ENCODE measurements at regions not wholly inside any gene's neighbourhood (a gene's known extent, or its start where the extent isn't known, plus 50 kb on each side); places are given as distances from the start of the nearest gene placed in this dataset.

DNA sequence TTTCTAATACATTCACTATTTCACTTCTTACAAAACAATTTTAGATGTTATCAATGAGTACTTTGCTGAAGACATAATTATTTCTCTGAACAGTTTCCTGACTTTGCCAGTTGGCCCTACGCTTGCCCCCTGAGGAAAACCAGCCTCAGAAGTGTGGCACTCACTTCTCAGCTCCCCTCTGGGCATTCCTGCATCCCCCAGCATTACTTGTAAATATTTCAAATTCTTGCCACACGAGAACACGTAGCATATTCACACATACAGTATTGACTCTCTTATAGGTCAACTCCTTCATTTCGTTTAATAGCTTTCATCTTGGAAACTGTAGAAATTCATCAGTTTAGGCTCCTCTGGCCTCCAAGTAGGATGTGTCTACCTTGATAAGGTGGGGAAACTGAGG lies 65.2 kb downstream of the OTX2 start:
- Histone ChIP-seq H3K27ac (ENCODE audit: poor library complexity, severe bottlenecking) (no peak overlapping the region), H3K4me3 (ENCODE audit: severe bottlenecking) (no peak overlapping the region), H3K27me3 (ENCODE audit: insufficient read depth, poor library complexity, severe bottlenecking) (peaks cover 7% of the 10 kb centered on the region), H3K9me3 (ENCODE audit: severe bottlenecking) (no peaks in the 10 kb centered on the region), H3K36me3 (ENCODE audit: low read depth) (no peaks in the 10 kb centered on the region), H3K4me1 (ENCODE audit: insufficient read depth, poor library complexity, severe bottlenecking) (no peaks in the 10 kb centered on the region)
- DNase-seq (ENCODE audit: low spot score) = no peak
- TF ChIP-seq, protein P1, sequence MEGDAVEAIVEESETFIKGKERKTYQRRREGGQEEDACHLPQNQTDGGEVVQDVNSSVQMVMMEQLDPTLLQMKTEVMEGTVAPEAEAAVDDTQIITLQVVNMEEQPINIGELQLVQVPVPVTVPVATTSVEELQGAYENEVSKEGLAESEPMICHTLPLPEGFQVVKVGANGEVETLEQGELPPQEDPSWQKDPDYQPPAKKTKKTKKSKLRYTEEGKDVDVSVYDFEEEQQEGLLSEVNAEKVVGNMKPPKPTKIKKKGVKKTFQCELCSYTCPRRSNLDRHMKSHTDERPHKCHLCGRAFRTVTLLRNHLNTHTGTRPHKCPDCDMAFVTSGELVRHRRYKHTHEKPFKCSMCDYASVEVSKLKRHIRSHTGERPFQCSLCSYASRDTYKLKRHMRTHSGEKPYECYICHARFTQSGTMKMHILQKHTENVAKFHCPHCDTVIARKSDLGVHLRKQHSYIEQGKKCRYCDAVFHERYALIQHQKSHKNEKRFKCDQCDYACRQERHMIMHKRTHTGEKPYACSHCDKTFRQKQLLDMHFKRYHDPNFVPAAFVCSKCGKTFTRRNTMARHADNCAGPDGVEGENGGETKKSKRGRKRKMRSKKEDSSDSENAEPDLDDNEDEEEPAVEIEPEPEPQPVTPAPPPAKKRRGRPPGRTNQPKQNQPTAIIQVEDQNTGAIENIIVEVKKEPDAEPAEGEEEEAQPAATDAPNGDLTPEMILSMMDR (IDR thresholded peaks at IDR 0.05; ENCODE audit: poor library complexity, severe bottlenecking) = no peak
- no peak for ATAC-seq (ENCODE audit: low read depth)

DNA sequence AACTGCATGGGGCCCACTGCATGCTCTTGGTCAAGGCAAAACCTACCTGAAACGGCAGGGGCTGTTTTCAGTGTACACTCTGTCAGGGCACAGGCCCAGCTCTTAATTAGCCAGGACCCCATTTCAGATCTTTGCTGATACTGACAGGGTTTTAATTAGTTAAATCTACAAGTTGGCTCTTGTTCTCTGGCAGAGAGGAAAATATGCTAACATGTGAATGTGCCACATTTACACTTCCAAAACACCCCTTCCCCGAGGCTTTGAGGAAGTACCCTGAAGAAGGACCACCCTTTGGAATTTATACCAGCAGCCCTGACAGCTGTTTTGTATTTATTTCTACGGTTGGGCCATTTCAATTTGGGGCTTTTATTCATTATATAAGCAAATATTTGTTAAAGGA lies 66.3 kb downstream of the OTX2 start:
- no peak for DNase-seq (ENCODE audit: low spot score)
- Histone ChIP-seq H3K36me3 (ENCODE audit: low read depth) (no peaks in the 10 kb centered on the region), H3K27me3 (ENCODE audit: insufficient read depth, poor library complexity, severe bottlenecking) (peaks cover 7% of the 10 kb centered on the region), H3K4me1 (ENCODE audit: insufficient read depth, poor library complexity, severe bottlenecking) (no peaks in the 10 kb centered on the region), H3K27ac (ENCODE audit: poor library complexity, severe bottlenecking) (no peak overlapping the region), H3K4me3 (ENCODE audit: severe bottlenecking) (no peak overlapping the region), H3K9me3 (ENCODE audit: severe bottlenecking) (no peaks in the 10 kb centered on the region)
- no peak for ATAC-seq (ENCODE audit: low read depth)
- TF ChIP-seq, protein P1 (IDR thresholded peaks at IDR 0.05; ENCODE audit: poor library complexity, severe bottlenecking) = no peak

DNA sequence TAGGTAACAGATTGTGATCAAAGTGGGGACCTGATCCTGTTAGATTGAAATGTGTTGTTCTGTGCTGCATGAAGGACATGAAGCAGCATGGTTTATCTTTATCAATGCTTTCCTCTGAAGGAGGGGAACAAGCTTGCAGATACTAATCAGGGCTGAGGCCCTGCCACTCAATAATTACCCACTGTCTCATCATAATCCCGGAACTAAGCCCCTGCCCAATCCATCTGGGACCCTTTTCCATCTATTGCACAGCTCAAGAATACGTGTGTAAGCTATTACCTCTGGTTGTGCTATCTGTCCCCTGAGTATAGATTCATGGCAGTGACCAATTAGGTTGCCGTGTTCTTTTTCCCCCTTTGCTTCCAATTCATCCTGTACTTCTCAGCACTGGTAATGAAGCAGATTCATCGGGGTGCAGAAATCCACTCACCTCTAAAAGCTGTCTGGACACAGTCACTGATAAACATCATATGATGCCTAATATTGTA lies 67.8 kb downstream of the OTX2 start:
- H3K4me1 ChIP-seq (ENCODE audit: insufficient read depth, poor library complexity, severe bottlenecking) = no peaks in the 10 kb centered on the region
- H3K4me3 ChIP-seq (ENCODE audit: severe bottlenecking) = no peak overlapping the region
- DNase-seq (ENCODE audit: low spot score) (no peak), ATAC-seq (ENCODE audit: low read depth) (no peak)
- TF ChIP-seq, protein P1 (IDR thresholded peaks at IDR 0.05; ENCODE audit: poor library complexity, severe bottlenecking) = no peak
- H3K9me3 ChIP-seq (ENCODE audit: severe bottlenecking) = no peaks in the 10 kb centered on the region
- H3K27me3 ChIP-seq (ENCODE audit: insufficient read depth, poor library complexity, severe bottlenecking) = no peaks in the 10 kb centered on the region
- no peaks in the 10 kb centered on the region for H3K36me3 ChIP-seq (ENCODE audit: low read depth)
- no peak overlapping the region for H3K27ac ChIP-seq (ENCODE audit: poor library complexity, severe bottlenecking)

DNA sequence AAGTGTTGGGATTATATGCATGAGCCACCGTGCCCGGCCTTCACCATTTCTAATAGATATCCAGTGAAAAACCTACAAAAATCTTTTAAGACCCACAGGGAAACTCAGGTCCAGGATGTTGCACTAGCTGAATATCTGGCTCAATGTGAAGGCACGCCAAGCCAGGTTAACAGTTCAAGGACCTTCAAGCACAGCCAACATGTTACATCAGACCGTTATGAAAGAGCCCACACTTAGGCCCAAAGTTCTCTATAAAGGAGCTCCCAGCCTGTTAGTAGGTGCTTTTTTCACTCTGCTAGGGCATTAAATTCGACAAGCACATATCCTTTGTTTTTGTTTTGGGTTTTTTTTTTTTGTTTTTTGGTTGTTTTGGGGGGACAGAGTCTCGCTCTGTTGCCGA lies 69.0 kb downstream of the OTX2 start:
- DNase-seq (ENCODE audit: low spot score) (no peak), ATAC-seq (ENCODE audit: low read depth) (no peak)
- H3K4me1 ChIP-seq (ENCODE audit: insufficient read depth, poor library complexity, severe bottlenecking) = no peaks in the 10 kb centered on the region
- TF ChIP-seq, protein P1 (IDR thresholded peaks at IDR 0.05; ENCODE audit: poor library complexity, severe bottlenecking) = no peak
- H3K36me3 ChIP-seq (ENCODE audit: low read depth) = no peaks in the 10 kb centered on the region
- H3K27me3 ChIP-seq (ENCODE audit: insufficient read depth, poor library complexity, severe bottlenecking) = no peaks in the 10 kb centered on the region
- H3K9me3 ChIP-seq (ENCODE audit: severe bottlenecking) = no peaks in the 10 kb centered on the region
- no peak overlapping the region for H3K27ac ChIP-seq (ENCODE audit: poor library complexity, severe bottlenecking)
- H3K4me3 ChIP-seq (ENCODE audit: severe bottlenecking) = no peak overlapping the region

DNA sequence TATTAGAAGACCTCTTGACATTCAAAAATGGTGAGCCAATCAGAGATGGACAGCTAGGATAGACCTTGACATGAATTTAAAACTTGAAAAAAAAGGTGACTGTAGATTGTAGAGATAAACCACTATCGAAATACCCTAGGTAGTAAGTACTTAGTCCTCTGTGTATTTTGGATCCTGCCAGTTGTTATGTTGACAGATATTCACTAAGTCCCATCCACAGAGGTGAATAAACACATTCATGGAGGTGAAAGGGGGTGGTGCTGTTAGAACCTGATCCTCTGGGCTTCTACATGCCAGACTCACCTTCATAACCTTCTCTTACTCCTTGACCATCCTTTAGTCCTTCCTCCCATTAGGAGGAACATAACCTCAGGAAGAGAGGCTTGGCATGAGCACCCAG lies 72.3 kb downstream of the OTX2 start:
- TF ChIP-seq, protein P1 (IDR thresholded peaks at IDR 0.05; ENCODE audit: poor library complexity, severe bottlenecking) = no peak
- Histone ChIP-seq H3K36me3 (ENCODE audit: low read depth) (no peaks in the 10 kb centered on the region), H3K4me3 (ENCODE audit: severe bottlenecking) (no peak overlapping the region), H3K27me3 (ENCODE audit: insufficient read depth, poor library complexity, severe bottlenecking) (no peaks in the 10 kb centered on the region), H3K27ac (ENCODE audit: poor library complexity, severe bottlenecking) (no peak overlapping the region), H3K4me1 (ENCODE audit: insufficient read depth, poor library complexity, severe bottlenecking) (no peaks in the 10 kb centered on the region), H3K9me3 (ENCODE audit: severe bottlenecking) (no peaks in the 10 kb centered on the region)
- ATAC-seq (ENCODE audit: low read depth) (no peak), DNase-seq (ENCODE audit: low spot score) (no peak)
